ENCODE measurements at regions not wholly inside any gene's neighbourhood (a gene's known extent, or its start where the extent isn't known, plus 50 kb on each side); places are given as distances from the start of the nearest gene placed in this dataset.

DNA sequence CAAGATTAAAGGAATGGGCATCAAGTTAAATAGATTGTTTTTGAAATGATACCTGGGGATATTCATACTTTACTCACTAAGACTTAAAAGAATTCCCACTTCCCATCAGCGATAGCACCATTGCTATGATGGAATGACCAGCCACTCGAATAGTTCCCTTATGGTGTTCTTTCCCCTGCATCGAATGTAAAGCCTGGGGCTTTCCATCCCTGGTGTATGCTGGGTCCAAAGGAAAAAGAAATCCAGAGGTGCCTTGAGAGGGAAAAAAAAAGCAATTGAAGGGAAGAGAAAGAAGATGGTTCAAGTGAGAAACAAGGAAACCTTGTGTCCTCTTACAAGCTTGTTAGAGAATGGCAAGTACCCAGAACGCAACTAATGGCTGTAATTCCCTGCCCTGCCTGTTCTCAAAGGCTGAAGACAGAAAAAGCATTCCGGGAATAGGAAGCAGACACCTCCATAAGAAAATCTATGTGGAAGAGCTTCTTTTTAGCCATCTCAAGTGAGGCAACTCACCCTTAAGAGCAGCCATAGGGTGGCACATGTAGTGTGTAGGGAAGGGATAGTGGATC is 351.1 kb upstream of the DAB2 start:
- no peaks in the 10 kb centered on the region for H3K4me1 ChIP-seq (ENCODE audit: control insufficient read depth in 1 of 2, insufficient read depth in 2 of 2, low read length in 2 of 2)
- H3K4me3 ChIP-seq (ENCODE audit: low read depth in 1 of 2, low read length in 2 of 2) = no peak overlapping the region
- no peaks in the 10 kb centered on the region for H3K27me3 ChIP-seq (ENCODE audit: control insufficient read depth in 1 of 2, insufficient read depth in 2 of 2, low read length in 2 of 2)
- no peaks in the 10 kb centered on the region for H3K9me3 ChIP-seq (ENCODE audit: control insufficient read depth in 1 of 2, low read length in 2 of 2)
- H3K36me3 ChIP-seq (ENCODE audit: control insufficient read depth in 1 of 2, insufficient read depth in 2 of 2, low read length in 2 of 2) = no peaks in the 10 kb centered on the region
- H3K27ac ChIP-seq (ENCODE audit: low read depth, low read length) = no peak overlapping the region
- H3K9ac ChIP-seq (ENCODE audit: low read depth in 1 of 2, low read length in 2 of 2) = no peak overlapping the region

DNA sequence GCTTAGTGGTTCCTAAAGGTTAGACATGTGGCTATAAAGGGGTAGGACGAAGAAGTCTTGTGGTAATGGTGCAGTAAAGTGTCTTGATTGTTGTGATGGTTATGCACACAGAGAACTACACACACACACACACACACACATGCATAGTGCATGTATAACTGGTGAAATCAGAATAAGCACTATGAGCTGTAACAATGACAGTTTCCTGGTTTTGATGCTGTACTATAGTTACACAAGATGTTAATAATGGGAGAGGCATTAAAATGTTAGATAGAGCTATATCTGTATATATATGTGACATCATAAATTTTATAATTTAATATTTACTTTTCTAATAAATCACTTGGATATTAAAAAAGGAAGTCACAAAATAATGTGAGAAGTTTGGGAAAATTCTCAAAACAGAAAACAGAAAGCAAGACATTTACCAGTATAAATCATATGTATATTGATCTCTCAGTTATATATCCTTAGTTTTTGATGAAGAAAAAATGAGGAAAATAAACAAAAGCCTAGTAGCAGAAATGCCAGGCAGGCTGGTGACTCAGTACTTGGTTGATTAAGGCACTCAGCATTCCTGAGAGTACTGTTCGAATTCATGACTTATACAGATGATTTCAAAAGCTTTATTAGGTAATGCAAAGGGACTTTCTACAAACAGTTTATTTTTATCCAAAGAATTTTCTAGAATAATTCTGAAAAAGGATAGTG is 350.5 kb upstream of the DAB2 start:
- no peaks in the 10 kb centered on the region for H3K36me3 ChIP-seq (ENCODE audit: control insufficient read depth in 1 of 2, insufficient read depth in 2 of 2, low read length in 2 of 2)
- no peak overlapping the region for H3K9ac ChIP-seq (ENCODE audit: low read depth in 1 of 2, low read length in 2 of 2)
- H3K27me3 ChIP-seq (ENCODE audit: control insufficient read depth in 1 of 2, insufficient read depth in 2 of 2, low read length in 2 of 2) = no peaks in the 10 kb centered on the region
- H3K9me3 ChIP-seq (ENCODE audit: control insufficient read depth in 1 of 2, low read length in 2 of 2) = no peaks in the 10 kb centered on the region
- H3K4me3 ChIP-seq (ENCODE audit: low read depth in 1 of 2, low read length in 2 of 2) = no peak overlapping the region
- H3K4me1 ChIP-seq (ENCODE audit: control insufficient read depth in 1 of 2, insufficient read depth in 2 of 2, low read length in 2 of 2) = no peaks in the 10 kb centered on the region
- no peak overlapping the region for H3K27ac ChIP-seq (ENCODE audit: low read depth, low read length)

DNA sequence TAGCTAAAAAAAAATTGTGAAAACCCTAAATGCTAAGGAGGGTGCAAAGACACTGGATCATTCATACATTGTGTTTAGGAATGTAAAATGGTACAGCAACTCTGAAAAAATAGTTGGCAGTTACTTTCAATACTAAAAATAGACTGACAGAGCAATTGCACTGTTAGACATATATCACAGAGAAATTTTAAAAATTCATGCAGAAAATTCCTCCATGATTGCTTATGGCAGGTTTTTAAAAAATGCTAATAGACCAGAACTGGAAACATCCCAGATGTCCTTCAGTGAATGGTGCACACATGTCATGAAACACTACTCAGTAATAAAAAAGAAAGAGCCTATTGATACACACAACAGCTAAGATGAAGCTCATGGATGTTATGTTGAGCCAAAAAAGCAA is 349.8 kb upstream of the DAB2 start:
- no peak overlapping the region for H3K9ac ChIP-seq (ENCODE audit: low read depth in 1 of 2, low read length in 2 of 2)
- no peak overlapping the region for H3K27ac ChIP-seq (ENCODE audit: low read depth, low read length)

DNA sequence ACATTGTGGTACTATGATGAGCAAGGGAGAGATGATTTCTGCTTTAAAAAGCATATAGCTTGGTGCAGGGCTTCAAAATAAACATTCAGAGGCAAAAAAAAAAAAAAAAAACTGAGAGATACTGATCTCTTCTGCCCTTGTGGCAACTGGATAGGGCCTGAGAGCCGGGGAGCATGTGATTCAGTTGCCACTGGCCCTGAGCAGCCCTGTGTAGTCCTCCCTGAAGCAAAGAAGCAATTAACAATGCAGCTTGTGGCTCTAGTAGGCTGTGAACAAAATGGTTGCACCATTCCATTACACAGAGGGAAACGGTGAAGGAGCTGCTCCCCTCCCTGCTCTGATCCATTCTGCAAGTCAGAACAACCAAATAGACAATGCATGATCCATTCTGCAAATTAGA is 347.5 kb upstream of the DAB2 start:
- no peak overlapping the region for H3K9ac ChIP-seq (ENCODE audit: low read depth in 1 of 2, low read length in 2 of 2)
- no peaks in the 10 kb centered on the region for H3K27me3 ChIP-seq (ENCODE audit: control insufficient read depth in 1 of 2, insufficient read depth in 2 of 2, low read length in 2 of 2)
- H3K27ac ChIP-seq (ENCODE audit: low read depth, low read length) = no peak overlapping the region
- no peaks in the 10 kb centered on the region for H3K9me3 ChIP-seq (ENCODE audit: control insufficient read depth in 1 of 2, low read length in 2 of 2)
- H3K4me3 ChIP-seq (ENCODE audit: low read depth in 1 of 2, low read length in 2 of 2) = no peak overlapping the region
- no peaks in the 10 kb centered on the region for H3K36me3 ChIP-seq (ENCODE audit: control insufficient read depth in 1 of 2, insufficient read depth in 2 of 2, low read length in 2 of 2)
- H3K4me1 ChIP-seq (ENCODE audit: control insufficient read depth in 1 of 2, insufficient read depth in 2 of 2, low read length in 2 of 2) = no peaks in the 10 kb centered on the region

More for the DNA sequence above, 349.8 kb upstream of the DAB2 start:
- no peaks in the 10 kb centered on the region for H3K36me3 ChIP-seq (ENCODE audit: control insufficient read depth in 1 of 2, insufficient read depth in 2 of 2, low read length in 2 of 2)
- no peaks in the 10 kb centered on the region for H3K4me1 ChIP-seq (ENCODE audit: control insufficient read depth in 1 of 2, insufficient read depth in 2 of 2, low read length in 2 of 2)
- no peaks in the 10 kb centered on the region for H3K9me3 ChIP-seq (ENCODE audit: control insufficient read depth in 1 of 2, low read length in 2 of 2)
- no peaks in the 10 kb centered on the region for H3K27me3 ChIP-seq (ENCODE audit: control insufficient read depth in 1 of 2, insufficient read depth in 2 of 2, low read length in 2 of 2)
- no peak overlapping the region for H3K4me3 ChIP-seq (ENCODE audit: low read depth in 1 of 2, low read length in 2 of 2)

DNA sequence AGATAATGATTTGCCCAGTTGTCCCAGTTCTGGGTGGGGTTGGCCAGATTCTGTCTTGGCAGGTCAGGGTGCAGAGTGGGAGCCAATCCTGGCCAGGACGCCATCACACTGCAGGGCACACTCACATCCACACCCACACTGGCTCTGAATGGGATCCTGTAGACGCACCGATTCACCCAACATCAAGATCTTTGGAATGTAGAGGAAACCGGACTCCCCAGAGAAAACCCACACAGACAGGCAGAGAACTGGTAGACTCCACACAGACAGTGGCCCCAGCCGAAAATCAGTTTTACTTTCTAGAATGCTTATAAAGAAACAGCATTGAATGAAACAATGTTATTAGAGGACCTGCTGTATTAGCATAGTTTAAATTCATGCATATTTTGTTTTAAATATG is 343.1 kb upstream of the DAB2 start:
- no peaks in the 10 kb centered on the region for H3K36me3 ChIP-seq (ENCODE audit: control insufficient read depth in 1 of 2, insufficient read depth in 2 of 2, low read length in 2 of 2)

DNA sequence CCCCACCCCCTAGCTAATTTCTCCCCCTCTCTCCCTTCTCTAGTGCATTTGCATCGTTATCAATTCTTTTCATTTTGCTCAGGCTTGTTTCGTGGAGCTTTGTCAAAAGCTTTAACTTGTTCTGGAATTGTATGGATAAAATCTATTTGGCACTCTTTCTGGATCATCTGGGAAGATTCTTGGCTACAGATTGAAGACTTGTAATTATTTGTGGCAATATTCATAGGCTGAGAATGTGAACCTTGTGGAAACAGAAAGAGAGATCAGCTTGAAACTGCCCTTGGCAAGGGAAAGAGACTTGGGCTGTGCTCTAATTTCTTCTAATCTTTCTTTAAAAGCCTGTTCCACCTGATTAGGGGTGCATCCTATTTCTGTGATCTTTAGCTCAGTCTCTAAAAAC is 340.6 kb upstream of the DAB2 start:
- no peaks in the 10 kb centered on the region for H3K36me3 ChIP-seq (ENCODE audit: control insufficient read depth in 1 of 2, insufficient read depth in 2 of 2, low read length in 2 of 2)
- no peak overlapping the region for H3K9ac ChIP-seq (ENCODE audit: low read depth in 1 of 2, low read length in 2 of 2)
- no peak overlapping the region for H3K27ac ChIP-seq (ENCODE audit: low read depth, low read length)
- no peaks in the 10 kb centered on the region for H3K4me1 ChIP-seq (ENCODE audit: control insufficient read depth in 1 of 2, insufficient read depth in 2 of 2, low read length in 2 of 2)
- H3K4me3 ChIP-seq (ENCODE audit: low read depth in 1 of 2, low read length in 2 of 2) = no peak overlapping the region
- H3K27me3 ChIP-seq (ENCODE audit: control insufficient read depth in 1 of 2, insufficient read depth in 2 of 2, low read length in 2 of 2) = no peaks in the 10 kb centered on the region
- H3K9me3 ChIP-seq (ENCODE audit: control insufficient read depth in 1 of 2, low read length in 2 of 2) = no peaks in the 10 kb centered on the region

More for the DNA sequence above, 343.1 kb upstream of the DAB2 start:
- no peaks in the 10 kb centered on the region for H3K27me3 ChIP-seq (ENCODE audit: control insufficient read depth in 1 of 2, insufficient read depth in 2 of 2, low read length in 2 of 2)
- no peak overlapping the region for H3K4me3 ChIP-seq (ENCODE audit: low read depth in 1 of 2, low read length in 2 of 2)
- H3K9me3 ChIP-seq (ENCODE audit: control insufficient read depth in 1 of 2, low read length in 2 of 2) = no peaks in the 10 kb centered on the region
- no peak overlapping the region for H3K27ac ChIP-seq (ENCODE audit: low read depth, low read length)
- no peaks in the 10 kb centered on the region for H3K4me1 ChIP-seq (ENCODE audit: control insufficient read depth in 1 of 2, insufficient read depth in 2 of 2, low read length in 2 of 2)
- H3K9ac ChIP-seq (ENCODE audit: low read depth in 1 of 2, low read length in 2 of 2) = no peak overlapping the region

DNA sequence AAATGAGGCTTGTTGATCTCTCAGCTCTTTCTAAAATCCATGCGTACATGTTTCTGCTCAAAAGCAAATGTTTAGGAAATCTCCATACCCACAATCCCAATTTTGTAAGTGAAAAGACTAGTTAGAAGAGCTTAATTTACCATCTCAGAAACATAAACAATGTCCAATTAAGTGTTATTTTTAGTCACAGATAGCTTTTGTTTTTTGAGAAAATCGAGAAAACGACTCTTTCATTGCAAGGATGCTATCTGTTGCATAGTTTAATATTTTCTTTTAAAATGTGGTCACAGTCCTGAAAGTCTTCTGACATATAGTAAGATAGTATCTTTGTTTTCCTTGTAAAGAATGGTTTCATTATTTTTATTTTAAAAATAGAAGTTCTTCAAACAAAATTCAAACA is 338.0 kb upstream of the DAB2 start:
- Histone ChIP-seq H3K36me3 (ENCODE audit: control insufficient read depth in 1 of 2, insufficient read depth in 2 of 2, low read length in 2 of 2) (no peaks in the 10 kb centered on the region), H3K4me1 (ENCODE audit: control insufficient read depth in 1 of 2, insufficient read depth in 2 of 2, low read length in 2 of 2) (no peaks in the 10 kb centered on the region), H3K27me3 (ENCODE audit: control insufficient read depth in 1 of 2, insufficient read depth in 2 of 2, low read length in 2 of 2) (no peaks in the 10 kb centered on the region), H3K4me3 (ENCODE audit: low read depth in 1 of 2, low read length in 2 of 2) (no peak overlapping the region), H3K9me3 (ENCODE audit: control insufficient read depth in 1 of 2, low read length in 2 of 2) (no peaks in the 10 kb centered on the region), H3K27ac (ENCODE audit: low read depth, low read length) (no peak overlapping the region), H3K9ac (ENCODE audit: low read depth in 1 of 2, low read length in 2 of 2) (no peak overlapping the region)

DNA sequence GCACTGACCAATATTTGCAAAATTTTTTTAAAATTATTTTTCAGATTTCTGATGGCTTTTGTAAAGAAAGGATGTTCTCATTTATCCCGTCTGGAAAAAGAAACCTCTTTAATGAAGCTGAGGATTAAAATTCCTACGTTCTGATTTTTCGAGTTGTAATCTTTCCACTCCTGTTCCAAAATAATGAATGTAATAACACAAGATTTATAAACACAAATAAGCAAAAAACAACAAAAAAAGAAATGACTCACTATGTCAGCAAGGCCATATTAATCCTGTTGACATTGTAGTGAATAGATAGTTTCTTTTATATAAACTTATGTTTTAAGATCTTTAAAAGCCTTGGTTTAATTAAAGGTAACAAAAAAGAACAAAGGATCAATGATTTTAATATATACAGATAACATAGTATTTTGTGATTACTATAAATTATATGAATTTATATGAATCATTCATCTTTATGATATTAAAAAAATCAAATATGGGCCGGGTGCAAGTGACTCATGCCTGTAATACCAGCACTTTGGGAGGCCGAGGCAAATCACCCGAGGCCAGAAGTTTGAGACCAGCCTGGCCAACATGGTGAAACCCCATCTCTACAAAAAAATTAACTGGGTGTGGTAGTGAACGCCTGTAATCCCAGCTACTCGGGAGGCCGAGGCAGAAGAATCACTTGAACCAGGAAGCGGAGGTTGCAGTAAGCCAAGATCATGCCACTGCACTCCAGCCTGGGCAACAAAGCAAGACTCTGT is 336.6 kb upstream of the DAB2 start:
- Histone ChIP-seq H3K27me3 (ENCODE audit: control insufficient read depth in 1 of 2, insufficient read depth in 2 of 2, low read length in 2 of 2) (no peaks in the 10 kb centered on the region), H3K4me3 (ENCODE audit: low read depth in 1 of 2, low read length in 2 of 2) (no peak overlapping the region), H3K36me3 (ENCODE audit: control insufficient read depth in 1 of 2, insufficient read depth in 2 of 2, low read length in 2 of 2) (no peaks in the 10 kb centered on the region), H3K4me1 (ENCODE audit: control insufficient read depth in 1 of 2, insufficient read depth in 2 of 2, low read length in 2 of 2) (no peaks in the 10 kb centered on the region), H3K9ac (ENCODE audit: low read depth in 1 of 2, low read length in 2 of 2) (no peak overlapping the region), H3K9me3 (ENCODE audit: control insufficient read depth in 1 of 2, low read length in 2 of 2) (no peaks in the 10 kb centered on the region), H3K27ac (ENCODE audit: low read depth, low read length) (no peak overlapping the region)

DNA sequence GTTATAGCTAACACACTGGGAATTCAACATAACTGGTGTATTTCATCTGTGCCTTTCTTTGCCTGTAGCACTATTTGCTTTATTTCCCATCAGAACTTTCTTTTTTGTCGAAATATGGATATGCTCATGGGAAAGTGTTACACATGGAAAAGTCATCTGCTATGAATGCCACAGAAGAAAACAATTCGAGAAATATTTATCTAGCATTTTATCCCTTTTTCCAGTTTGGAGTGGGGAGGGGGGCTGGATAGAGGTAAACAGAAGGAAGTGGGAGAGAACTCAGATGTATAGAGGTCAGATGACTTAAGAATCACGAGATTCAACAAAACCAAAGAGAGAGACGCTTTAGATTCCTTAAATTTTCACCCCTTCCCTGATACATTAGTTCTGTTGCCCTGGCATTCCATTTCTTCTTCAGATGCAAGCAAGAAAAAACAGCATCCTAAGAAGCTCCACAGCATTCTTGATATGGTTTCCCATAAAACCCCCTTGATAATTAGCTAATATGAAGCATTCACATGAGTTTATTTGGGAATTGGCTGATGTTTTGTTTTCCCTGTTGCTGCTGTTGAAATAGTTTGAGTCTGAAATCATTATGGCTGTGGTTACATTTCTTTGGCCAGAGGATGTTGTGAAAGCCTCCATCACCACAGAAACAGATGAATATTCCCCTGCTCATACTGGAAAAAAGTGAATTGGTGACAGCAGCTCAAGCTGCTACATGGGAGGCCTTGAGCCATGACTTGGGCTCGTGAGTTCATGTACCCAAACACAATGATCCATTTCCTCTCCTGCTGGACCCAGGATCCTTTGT is 335.8 kb upstream of the DAB2 start:
- no peak overlapping the region for H3K4me3 ChIP-seq (ENCODE audit: low read depth in 1 of 2, low read length in 2 of 2)
- no peaks in the 10 kb centered on the region for H3K4me1 ChIP-seq (ENCODE audit: control insufficient read depth in 1 of 2, insufficient read depth in 2 of 2, low read length in 2 of 2)
- no peaks in the 10 kb centered on the region for H3K9me3 ChIP-seq (ENCODE audit: control insufficient read depth in 1 of 2, low read length in 2 of 2)
- H3K9ac ChIP-seq (ENCODE audit: low read depth in 1 of 2, low read length in 2 of 2) = no peak overlapping the region
- no peak overlapping the region for H3K27ac ChIP-seq (ENCODE audit: low read depth, low read length)
- no peaks in the 10 kb centered on the region for H3K27me3 ChIP-seq (ENCODE audit: control insufficient read depth in 1 of 2, insufficient read depth in 2 of 2, low read length in 2 of 2)
- no peaks in the 10 kb centered on the region for H3K36me3 ChIP-seq (ENCODE audit: control insufficient read depth in 1 of 2, insufficient read depth in 2 of 2, low read length in 2 of 2)

DNA sequence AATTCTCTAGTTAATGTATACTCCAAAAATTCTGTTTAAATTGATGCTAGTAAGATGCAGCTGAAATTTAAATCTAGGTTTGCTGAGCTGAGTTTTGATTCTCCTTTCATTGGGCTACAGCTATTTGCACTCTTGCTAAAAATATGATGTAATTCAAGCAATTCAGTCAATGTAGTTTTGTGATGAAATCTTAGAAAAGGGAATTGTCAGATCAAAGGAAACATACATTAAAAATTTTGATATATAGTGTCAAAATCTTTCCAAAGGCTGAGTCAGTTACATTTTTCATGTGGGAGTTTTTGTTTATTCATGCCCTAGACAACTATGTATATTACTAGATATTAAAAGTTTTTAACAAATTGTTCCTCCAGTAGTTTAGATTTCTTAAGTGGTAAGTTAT is 334.9 kb upstream of the DAB2 start:
- H3K27me3 ChIP-seq (ENCODE audit: control insufficient read depth in 1 of 2, insufficient read depth in 2 of 2, low read length in 2 of 2) = no peaks in the 10 kb centered on the region
- no peak overlapping the region for H3K9ac ChIP-seq (ENCODE audit: low read depth in 1 of 2, low read length in 2 of 2)
- no peaks in the 10 kb centered on the region for H3K36me3 ChIP-seq (ENCODE audit: control insufficient read depth in 1 of 2, insufficient read depth in 2 of 2, low read length in 2 of 2)
- H3K9me3 ChIP-seq (ENCODE audit: control insufficient read depth in 1 of 2, low read length in 2 of 2) = no peaks in the 10 kb centered on the region
- no peak overlapping the region for H3K4me3 ChIP-seq (ENCODE audit: low read depth in 1 of 2, low read length in 2 of 2)
- no peaks in the 10 kb centered on the region for H3K4me1 ChIP-seq (ENCODE audit: control insufficient read depth in 1 of 2, insufficient read depth in 2 of 2, low read length in 2 of 2)
- H3K27ac ChIP-seq (ENCODE audit: low read depth, low read length) = no peak overlapping the region
